ENCODE measurements at regions not wholly inside any gene's neighbourhood (a gene's known extent, or its start where the extent isn't known, plus 50 kb on each side); places are given as distances from the start of the nearest gene placed in this dataset.

DNA sequence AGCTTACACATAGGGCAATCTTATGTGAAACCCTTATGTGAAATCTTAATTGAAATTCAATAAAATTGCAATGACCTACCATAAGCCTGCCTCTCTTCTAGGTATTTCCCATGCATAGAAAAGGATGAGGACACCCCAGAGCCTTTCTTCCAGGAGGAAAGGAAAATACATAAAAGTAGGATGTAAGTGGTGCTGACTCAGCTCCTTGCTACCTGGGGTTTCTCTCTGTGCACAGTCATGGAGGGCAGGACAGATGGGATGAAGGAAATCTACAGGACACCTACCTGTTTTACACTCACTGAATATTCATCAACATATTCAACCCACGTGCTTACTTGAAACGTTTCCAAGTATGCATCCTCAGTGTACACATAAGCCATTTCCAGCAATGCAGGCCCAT lies 1299.2 kb upstream of the SLC10A2 start:
- in situ Hi-C loops (cut with MboI; ENCODE audit: low sequenced_read_pairs): no loop called here

DNA sequence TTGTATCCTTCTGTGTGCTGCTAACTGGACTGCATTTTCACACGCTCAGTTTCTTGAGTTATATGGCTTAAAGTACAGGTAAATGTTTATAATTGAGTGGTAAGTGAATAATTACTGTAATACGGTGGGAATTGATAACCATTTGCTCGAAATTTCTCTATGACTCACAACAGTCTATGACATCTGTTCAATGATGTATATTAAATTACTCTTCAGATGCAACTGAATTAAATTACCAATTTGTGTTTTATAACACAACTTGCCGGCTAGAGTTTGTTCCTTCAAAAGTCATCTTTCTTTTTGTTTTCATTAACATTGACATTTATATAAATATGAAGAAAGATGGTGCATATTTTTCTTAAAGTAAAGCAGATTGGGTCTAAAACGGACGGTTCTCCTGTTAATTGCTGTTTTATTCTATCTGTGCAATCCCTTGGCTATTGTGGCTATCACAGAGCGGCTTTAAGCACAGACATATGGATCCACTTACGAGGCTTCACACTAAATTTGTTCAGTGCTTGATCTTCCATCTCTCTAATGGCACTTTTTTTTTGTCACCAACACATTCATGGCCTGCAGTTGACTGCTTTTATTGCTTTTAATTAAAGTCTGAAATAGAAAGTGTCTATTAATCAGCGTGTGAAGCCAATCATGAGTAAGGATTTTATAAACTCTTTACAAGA lies 1291.6 kb upstream of the SLC10A2 start:
- in situ Hi-C loops (cut with MboI; ENCODE audit: low sequenced_read_pairs): no loop called here

DNA sequence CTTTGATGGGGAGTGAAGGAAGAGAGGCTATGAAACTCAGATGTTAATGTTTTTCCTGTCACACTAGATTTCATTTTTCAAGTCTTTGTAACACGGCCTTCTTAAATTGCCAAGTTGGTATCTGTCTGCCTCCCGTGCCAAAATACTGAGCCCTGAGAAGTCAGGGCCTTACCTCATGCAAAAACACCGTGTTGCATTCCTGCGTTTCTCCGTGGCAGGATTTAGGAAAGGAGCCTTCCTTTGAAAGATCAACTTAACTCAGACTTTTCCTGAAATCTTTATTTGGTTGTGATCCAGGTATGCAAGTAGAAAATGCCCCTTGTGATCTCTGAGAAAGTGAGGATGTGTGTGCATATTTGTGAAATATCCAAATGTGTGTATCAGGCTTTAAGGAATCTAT lies 1291.0 kb upstream of the SLC10A2 start:
- in situ Hi-C loops (cut with MboI; ENCODE audit: low sequenced_read_pairs): no loop called here

DNA sequence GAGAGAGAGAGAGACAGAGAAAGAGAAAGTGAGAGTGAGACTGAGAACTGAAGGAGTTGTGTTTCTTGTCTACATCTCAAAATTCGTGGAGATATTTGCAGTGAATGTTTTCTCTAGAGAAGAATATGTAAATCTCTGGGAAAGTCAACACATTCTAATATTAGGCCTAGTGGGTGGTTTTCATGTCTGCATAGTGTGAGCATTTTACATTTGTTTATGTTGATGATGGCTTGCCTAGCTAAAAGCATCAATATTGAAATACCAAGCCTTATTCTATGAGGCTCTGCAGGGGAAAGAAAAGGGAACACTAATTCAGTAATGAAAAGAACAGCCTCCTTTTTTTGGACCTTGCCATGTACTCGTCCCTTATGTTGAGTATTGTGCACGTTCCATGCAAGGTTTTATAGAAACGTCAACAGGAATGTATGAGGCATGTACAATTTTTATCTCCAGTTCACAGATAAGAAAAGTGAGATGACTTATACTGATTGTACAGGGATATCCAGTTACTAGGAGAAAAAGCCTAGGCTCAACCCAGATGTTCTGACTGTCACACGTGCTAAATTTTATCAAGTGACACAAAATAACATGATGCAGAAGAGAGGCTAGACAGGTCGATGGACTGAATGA lies 1288.9 kb upstream of the SLC10A2 start:
- in situ Hi-C loops (cut with MboI; ENCODE audit: low sequenced_read_pairs): no loop called here

DNA sequence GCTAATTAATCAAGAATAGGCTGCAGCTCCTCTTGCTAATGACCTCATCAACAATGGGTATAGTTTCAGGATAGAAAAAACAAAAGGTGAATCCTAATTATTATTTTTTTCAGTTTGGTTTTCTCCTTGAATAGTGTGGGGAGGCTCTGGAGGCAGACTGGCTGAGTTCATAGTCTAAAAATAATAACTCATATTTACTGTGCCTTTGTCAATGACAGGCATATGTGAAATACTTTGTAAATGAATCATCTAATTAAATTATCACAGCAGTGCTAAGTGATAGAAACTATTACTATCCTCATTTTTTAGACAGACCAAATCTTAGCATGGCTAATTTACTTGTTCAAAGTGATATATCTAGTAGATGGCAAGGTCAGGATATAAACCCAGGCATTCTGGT lies 1261.0 kb upstream of the SLC10A2 start:
- in situ Hi-C loops (cut with MboI; ENCODE audit: low sequenced_read_pairs): no loop called here

DNA sequence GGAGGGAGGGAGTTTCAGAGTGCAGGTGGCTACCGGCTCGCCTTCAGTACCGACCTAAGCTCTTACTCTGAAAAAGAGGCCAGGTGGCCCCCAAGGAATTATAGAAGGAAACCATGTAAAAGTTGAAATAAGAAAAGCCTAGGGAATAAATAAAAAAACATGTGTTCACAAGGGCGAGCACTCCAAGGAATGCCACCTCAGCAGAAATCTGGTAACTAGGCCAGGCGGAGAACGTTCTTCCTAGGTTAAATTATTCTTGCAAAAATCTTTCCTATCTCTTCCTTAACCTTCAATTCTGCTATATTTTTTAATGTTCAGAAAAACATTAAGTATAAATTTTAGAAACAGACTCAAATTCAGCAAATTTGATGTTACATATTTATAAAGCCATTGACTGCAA lies 1260.3 kb upstream of the SLC10A2 start:
- in situ Hi-C loops (cut with MboI; ENCODE audit: low sequenced_read_pairs): no loop called here

DNA sequence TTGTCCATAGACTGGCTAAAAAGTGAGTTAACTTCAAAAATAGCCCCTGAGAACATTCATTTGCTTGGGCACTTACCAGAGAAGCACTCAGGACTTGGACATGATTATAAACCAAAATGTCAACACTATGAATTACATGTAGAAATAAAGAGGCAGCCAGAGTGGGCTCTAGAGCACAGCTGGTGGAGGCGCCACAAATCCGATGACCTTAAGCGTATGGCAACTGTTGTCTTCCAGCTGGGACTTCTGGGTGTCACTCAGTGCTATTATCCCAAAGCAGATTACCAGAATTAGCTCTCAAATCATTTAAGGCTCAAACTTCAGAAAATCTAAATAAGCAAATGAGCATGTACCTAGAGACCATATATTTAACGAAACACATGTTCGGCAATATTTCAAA lies 1255.5 kb upstream of the SLC10A2 start:
- in situ Hi-C loops (cut with MboI; ENCODE audit: low sequenced_read_pairs): no loop called here

DNA sequence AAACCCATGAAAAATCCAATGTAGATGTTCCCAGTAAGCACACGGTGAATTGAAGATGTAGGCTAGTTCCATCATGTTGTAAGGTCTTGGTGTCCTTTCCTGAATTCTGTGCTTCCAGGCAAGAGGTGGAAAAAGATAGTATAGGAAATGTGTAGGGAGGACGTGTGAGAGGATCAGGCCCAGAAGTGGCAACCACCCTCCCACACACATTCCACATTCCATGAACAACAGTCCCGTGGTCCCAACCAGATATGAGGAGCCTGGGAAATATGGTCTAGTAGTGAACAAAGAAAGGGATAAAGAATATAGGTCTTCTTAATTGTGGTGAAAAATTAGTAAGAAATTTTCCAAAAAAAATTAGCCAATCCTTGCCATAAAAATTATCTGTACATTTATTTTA lies 1254.2 kb upstream of the SLC10A2 start:
- in situ Hi-C loops (cut with MboI; ENCODE audit: low sequenced_read_pairs): no loop called here

DNA sequence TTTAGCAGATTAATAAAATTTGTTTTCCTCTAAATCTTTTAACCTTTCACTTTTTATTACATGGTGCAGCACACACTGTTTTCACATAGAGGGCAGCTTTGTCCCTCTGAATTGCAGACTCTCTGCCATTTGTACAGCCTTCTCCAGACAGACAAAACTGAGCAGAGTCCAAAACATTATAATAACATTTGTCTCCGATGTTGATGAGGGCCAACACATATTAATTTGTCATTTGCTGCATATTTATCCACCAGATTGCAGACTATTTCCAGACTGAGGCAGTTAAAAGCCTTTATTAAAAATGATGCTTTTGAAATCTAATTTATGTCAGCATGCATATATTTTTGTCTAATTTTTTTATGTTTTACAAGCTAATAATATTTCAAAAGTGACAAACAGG lies 1251.9 kb upstream of the SLC10A2 start:
- in situ Hi-C loops (cut with MboI; ENCODE audit: low sequenced_read_pairs): no loop called here

DNA sequence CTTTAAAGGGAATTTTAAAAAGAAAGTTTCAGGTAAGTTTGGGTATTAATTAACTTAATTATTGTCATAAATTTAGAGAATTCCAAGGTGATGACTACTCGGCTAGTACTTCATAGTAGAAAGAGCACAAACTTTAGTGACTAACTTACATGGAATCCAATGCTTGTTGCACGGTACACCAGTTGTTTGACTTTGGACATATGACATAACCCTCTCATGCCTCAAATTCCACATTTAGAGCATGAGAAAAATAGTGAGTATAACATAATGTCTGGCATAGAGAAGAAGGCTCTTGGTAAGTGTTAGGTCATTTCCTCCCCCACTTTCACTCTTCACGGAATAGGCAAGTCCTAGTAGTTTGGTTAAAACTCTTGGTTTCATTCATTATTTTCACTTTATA lies 1249.4 kb upstream of the SLC10A2 start:
- in situ Hi-C loops (cut with MboI; ENCODE audit: low sequenced_read_pairs): no loop called here

DNA sequence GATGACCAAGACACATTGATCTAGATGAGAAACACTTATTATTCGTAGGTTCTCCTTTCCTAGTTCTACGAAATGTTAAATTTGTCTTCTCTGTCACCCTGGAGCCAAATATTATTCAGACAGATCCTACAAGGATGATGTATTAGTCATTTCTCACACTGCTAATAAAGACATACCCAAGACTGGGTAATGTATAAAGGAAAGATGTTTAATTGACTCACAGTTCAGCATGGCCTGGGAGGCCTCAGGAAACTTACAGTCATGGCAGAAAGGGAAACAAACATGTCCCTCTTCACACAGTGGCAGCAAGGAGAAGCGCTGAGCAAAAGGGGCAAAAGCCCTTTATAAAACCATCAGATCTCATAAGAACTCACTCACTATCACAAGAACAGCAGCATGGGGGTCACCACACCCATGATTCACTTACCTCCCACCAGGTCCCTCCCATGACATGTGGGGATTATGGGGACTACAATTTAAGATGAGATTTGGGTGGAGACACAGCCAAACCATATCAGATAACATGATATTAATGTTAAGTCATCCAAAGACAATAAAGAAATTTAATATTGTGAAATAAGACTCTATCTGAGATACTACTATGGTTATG lies 1248.8 kb upstream of the SLC10A2 start:
- in situ Hi-C loops (cut with MboI; ENCODE audit: low sequenced_read_pairs): no loop called here

DNA sequence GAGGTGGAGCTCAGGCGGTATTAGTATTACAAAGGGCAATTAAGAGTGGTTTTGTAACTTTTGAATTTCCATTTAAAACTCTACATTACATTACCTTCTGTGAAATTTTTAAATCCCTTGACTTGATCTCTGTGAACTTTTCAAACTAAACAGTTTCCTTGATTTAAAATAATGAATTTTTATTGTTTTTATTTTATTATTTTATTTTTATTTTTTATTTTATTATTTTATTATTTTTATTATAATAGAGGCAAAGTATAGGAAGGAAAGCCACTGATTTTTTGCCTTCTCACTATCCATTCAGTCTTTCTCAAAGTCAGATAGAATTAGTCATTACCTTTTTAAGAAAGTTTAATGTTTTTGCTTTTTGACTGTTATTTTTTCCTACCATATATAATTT lies 1248.1 kb upstream of the SLC10A2 start:
- in situ Hi-C loops (cut with MboI; ENCODE audit: low sequenced_read_pairs): no loop called here

DNA sequence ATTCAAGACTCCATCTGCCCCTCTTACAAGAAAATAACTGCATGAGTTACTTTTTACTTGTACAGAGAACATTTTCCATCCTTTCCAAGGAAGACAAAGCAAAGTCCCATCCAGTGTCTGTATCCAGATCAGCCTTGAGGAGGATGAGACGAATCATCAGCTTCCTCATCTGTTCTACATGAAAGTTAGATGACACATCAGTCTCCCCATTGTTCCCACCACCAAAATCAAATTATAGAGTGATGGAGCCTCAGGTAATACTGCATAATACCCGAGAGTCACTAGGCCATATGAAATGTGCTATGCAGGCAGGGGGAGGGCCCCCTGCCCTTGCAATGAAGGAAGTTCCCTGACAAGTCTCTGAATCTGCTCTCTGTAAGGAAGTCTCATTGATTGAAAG lies 1244.6 kb upstream of the SLC10A2 start:
- in situ Hi-C loops (cut with MboI; ENCODE audit: low sequenced_read_pairs): no loop called here

DNA sequence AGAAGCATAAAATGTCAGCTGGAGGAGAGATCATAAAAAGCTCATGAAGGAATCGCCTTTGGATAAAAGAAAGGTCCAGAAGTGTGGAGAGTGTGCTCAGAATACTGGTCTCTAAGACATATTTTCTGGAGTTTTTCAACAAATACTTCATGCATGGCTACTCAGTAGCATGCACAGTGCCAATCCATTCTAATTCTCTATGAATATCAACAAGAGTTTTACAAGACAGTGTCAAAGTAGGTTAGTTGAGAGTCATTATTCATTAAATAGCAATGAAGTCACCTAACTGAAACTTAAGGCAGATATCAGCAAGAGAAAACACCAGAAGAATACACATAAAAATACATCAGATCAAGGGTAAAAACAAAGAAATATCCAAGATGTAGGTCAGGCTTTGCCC lies 1243.2 kb upstream of the SLC10A2 start:
- in situ Hi-C loops (cut with MboI; ENCODE audit: low sequenced_read_pairs): no loop called here

DNA sequence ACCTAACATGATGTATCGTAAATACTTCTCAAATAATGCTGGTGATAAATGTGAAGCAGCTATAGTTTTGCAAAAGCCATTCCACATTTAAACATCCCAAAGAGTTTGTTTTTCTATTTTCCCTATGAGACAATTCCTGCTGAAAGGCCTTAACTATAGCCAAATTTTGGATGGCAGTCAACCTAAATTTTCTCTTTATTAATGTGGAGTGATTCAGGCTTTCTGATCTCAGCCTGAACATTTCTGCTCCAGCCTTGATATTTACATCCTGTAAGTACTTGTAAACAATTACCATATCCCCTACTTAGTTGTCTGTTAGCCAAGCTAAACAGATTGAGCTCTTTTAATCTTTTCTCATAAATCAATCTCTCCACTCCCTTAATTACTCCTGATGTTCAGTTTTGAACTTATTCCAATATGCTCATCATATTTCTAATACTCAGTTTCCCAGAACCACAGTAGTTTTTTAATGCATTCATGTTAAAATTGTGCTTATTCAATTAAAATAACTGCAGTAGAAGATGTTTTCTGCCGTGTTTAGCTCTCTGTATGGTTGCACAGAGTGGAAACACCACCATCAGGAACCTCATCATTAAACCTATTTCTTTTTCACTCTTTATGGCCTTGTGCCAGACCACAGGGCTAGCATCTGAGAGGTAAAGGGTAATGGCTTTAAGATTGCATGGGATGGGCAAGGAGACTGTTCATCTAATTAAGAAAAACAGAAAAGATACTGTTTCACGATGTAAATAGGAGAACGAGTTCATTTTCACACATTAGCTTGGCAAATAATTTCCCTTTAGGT lies 1235.2 kb upstream of the SLC10A2 start:
- in situ Hi-C loops (cut with MboI; ENCODE audit: low sequenced_read_pairs): no loop called here

DNA sequence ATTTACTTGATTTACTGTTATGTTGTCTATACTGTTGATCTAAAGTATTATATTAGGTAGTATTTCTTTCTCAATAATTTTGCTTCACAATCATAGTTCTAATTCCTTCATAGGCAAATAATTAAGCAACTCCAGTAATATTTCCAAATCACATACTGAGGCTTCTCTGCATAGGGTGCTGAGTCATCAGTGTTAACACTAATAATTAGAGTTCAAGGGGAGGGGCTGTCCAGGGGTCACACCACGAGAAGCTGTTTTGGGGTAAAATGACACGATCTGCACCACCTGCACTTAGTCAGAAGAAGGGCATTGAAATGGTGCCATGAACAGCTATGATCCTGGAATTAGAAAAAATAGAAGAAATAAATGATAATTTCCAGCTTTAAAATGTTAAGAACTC lies 1230.9 kb upstream of the SLC10A2 start:
- in situ Hi-C loops (cut with MboI; ENCODE audit: low sequenced_read_pairs): no loop called here

DNA sequence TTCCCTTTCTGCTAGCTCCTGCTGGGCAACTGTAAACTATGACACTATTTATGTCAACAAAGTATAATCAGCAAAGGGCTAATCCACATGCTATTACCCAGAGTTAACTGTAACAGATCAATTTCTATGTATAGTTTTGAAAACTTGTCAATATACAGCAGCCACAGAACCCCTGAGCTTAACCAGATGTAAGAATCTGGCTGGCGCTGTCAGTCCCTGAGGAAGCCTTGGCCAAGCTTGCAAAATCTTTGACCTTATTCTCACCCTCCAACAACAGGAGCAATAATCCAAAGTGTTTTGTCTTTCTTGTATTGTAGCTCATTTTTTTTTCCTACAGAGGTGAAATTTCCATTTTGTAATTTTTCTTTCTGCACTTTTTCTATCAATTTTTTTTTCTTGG lies 1230.1 kb upstream of the SLC10A2 start:
- in situ Hi-C loops (cut with MboI; ENCODE audit: low sequenced_read_pairs): no loop called here

DNA sequence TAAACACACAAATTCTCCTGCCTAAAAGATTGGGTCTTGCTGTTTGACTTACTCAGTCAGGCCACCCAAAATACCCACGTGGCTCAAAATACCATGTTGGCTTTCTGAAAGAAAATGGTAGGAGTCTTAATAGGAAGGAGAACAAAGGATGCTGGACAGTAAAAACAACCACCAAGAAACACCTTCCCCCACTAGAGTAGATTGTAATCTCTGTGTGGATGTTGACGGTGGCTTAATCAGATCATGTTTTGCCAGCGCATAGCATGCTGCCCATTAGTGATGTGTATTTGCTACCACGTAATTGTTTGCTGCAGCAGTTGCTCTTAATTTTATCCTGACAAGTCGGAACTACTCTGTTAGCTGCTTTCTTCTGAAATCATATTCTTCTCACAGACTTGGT lies 1229.3 kb upstream of the SLC10A2 start:
- in situ Hi-C loops (cut with MboI; ENCODE audit: low sequenced_read_pairs): no loop called here

DNA sequence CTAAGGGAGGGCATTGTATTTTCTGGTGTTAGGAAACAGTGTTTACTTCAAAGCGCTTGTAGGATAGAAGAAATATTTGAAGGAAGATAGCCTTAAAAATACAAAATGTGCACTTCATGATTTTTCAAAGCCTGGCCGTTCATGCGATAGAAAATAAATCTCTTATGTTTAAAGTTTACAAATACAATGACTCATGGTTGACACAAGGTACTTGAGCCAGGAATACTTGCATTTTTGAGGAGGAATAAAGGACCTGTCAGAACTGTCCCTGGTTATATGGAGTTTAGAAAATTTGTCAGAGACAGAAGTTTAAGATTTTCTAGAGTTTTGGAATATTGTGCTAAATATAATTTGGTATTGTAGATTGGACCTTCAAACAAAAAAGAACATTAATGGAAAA lies 1223.2 kb upstream of the SLC10A2 start:
- in situ Hi-C loops (cut with MboI; ENCODE audit: low sequenced_read_pairs): no loop called here

DNA sequence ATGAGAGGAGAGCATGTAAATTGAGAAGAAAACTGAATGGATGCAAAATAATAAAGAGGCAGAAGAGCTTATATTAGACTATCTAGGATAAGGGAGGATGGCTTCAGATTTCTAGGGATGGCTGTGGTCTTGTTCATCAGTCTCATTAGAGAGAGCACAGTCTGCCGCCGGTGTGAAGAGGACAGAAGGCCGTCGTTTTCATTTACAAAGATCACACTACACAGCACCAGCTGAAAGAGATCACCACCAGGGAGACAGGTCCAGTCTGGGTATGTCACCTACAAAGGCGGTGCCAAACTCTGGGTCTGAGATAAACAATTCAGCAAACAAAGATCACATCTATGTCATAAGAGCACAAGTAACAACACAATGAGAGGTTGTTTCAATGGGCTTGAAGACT lies 1222.3 kb upstream of the SLC10A2 start:
- in situ Hi-C loops (cut with MboI; ENCODE audit: low sequenced_read_pairs): no loop called here

DNA sequence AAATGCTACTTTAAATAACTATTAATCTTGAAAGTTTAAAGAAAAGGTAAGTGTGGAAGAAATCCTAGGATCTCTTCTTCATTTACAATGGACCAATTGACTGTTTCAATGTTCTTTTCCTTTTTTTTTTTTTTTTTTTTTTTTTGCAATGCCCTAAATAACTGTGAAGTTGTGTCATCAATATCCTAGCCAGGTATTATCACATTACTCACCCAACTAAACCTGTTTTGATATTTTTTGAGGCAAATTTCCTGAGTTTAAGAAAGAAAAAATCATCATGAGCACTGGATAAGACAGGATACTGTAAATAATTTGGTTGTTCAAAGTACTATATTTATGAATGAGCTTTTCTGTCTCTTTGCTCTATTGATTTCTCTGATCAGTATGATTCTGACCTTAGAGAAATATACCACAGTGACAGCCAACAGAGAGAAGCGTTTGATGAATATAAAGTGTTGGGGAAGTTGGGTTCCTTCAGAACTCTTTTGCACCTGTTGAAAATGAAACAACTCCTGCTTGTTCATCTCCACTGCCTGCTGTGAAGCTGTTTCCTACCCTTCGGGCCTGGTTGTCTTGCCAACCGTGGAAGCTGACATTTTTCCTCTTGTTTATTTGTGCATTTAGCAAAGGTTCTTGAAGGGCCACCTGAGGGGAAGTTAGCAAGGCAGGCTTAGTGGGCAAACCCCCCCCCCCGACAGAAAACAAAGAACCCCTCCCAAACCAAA lies 1220.5 kb upstream of the SLC10A2 start:
- in situ Hi-C loops (cut with MboI; ENCODE audit: low sequenced_read_pairs): no loop called here
